ENCODE measurements at regions not wholly inside any gene's neighbourhood (a gene's known extent, or its start where the extent isn't known, plus 50 kb on each side); places are given as distances from the start of the nearest gene placed in this dataset.
"Not testable (repeated sequence)": the region's sequence is repeated elsewhere in the genome, so short reads cannot be mapped to it uniquely, and the experiment has no call there.

GRCh38 chr16:48059936-48060335 is 95.9 kb downstream of the ABCC12 start (continued):
- no peak for TF ChIP-seq CHAMP1 (IDR thresholded peaks at IDR 0.05)
- no peak for TF ChIP-seq CBX3 (IDR thresholded peaks at IDR 0.05; ENCODE audit: borderline replicate concordance in 1 of 2, low read length in 2 of 2)

GRCh38 chr16:48059190-48059589 is 96.6 kb downstream of the ABCC12 start:
- BruUV-seq (replicated peaks); FAIRE-seq; H3K36me3 ChIP-seq (ENCODE audit: control insufficient read depth, insufficient read depth, low read length); H3K27ac ChIP-seq (ENCODE audit: extremely low read depth, low read depth, low read length); H2AFZ ChIP-seq (ENCODE audit: low read depth, low read length); DNase-seq (ENCODE audit: extremely low read depth in 1 of 4, low spot score in 3 of 4); POLR2A ChIA-PET; H3K79me2 ChIP-seq (ENCODE audit: control insufficient read depth, insufficient read depth, low read length); H4K20me1 ChIP-seq (replicated peaks; ENCODE audit: control insufficient read depth, insufficient read depth, low read length); H3K9ac ChIP-seq (ENCODE audit: insufficient read depth in 1 of 2, low read depth in 2 of 2, low read length in 2 of 2); H3K9me1 ChIP-seq (ENCODE audit: control insufficient read depth, insufficient read depth, low read length); CTCF ChIA-PET (ENCODE audit: low intra/inter-chr PET ratio); ATAC-seq; H3K9me3 ChIP-seq (replicated peaks; ENCODE audit: control insufficient read depth, insufficient read depth, low read depth, low read length); H3K4me1 ChIP-seq (replicated peaks in 1 of 2; ENCODE audit: control insufficient read depth in 2 of 2, insufficient read depth in 2 of 2, low read length in 2 of 2); in situ Hi-C loops (cut with MboI); H3K4me2 ChIP-seq (ENCODE audit: insufficient read depth, low read length); H3K4me3 ChIP-seq: not testable (repeated sequence)
- 2% methylated on average over 20 of the region's 25 CpGs for WGBS (ENCODE audit: insufficient coverage, low coverage, missing lambda C conversion rate)
- H3K27me3 ChIP-seq (ENCODE audit: control insufficient read depth in 2 of 2, insufficient read depth in 2 of 2, low read length in 2 of 2), result peaks cover 7 to 17% of the 10 kb centered on the region in 2 experiments; a peak in 3 of 5 replicates
- intact Hi-C loops (cut with micrococcal nuclease), result loop anchor here (5.0 kb wide), 1 partner anchor 917 kb away; the partner anchor contains the start of gene NETO2
